ENCODE measurements at regions not wholly inside any gene's neighbourhood (a gene's known extent, or its start where the extent isn't known, plus 50 kb on each side); places are given as distances from the start of the nearest gene placed in this dataset.
"Not testable (repeated sequence)": the region's sequence is repeated elsewhere in the genome, so short reads cannot be mapped to it uniquely, and the experiment has no call there.

DNA sequence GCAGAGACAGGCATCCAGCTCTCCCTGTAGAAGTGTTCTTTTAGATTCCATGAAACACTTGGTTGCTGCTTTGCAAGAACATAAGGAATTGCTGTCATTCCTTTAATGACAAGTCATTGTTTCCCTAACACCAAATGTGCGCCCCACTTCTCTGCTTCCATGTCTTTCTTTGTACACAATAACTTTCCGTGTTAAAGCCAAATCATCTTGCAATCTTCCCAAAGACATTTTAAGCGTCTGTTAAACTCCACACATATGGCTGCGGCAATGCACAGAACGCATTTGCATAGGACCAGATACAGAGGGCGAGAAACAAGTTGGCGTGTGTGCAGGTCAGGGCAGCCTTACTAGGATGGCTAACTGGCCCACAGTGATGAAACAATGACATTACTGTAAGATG, 399.3 kb upstream of the PRKCQ start:
- DNase-seq: no peak

DNA sequence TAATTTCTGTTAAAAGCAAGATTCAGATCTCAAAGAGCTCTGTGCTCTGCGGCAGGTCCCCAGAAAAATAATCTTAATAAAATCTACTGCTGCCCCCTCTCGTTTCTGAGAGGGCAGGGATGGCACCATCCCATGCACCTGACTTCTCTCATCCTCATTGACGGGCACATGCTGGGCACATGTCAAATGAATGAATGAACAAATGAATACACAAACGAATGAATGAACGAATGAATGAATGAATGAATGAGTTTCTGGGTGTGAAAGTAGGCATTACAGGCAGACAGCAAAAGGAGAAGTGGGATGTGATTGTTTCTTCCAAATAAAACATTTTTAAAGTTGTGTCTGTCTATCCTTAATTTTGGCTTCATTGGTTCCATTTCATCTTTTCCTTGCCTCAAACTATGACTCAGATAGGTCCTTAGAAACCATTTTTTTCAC, 398.1 kb upstream of the PRKCQ start:
- DNase-seq: no peak

GRCh38 chr10:6977398-6978186, 397.5 kb upstream of the PRKCQ start:
- no peak for DNase-seq

DNA sequence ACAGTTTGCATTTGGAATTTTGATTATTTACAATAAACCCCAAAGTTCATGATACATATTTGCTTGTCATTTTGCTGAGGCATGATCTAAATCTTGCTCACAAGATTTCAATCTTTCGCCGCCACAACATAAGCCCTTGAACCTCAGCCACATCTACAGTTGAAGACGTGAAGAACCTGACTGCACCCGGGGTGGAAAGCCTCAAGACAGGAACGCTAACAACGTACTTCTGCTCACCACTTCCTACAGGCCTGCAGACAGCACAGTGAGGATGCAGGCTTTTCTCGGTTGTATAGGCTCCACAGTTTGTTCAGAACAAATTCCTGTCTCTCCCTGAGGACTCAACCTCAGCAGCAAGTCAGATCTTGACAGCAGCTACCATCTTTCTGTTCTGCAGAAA, 393.8 kb upstream of the PRKCQ start:
- DNase-seq: no peak

DNA sequence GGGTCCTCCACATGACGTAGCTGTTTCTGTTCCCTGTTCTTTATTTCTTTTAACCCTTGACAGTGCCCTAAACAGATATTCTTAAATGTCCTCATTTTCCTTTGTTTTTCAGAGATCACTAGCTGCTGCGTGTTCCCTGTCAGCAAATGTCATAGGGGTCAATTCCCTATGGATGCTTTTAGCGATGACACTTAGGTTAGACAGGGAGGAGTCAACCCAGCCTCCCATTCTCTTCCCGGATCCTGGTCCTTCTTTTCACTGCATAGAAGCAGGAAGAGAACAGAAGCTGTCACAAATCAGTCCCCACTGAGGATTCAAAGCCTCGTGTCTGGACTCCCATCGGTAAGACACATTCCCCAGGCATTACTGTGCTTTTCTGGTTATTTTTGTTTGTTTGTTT, 392.1 kb upstream of the PRKCQ start:
- DNase-seq: no peak

DNA sequence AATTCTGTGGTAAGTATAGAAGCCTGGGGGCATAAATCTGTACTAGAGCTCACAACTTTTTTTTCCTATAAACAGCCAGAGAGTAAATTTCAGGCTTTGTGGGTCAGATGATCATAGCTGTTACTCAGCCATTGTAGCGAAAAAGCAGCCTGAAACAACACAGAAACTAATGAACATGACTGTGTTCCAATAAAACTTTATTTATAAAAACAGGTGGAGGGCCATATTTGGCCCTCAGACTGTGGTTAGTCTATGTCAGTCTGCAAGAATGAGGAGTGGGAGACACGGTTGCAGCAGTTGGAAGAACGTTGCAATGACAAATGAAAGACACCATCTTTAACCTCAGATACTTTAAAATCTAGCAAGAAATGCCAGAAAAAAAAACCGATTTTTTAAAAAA, 389.6 kb upstream of the PRKCQ start:
- no peak for DNase-seq

GRCh38 chr10:6964543-6964942, 384.5 kb upstream of the PRKCQ start:
- no peak for DNase-seq

DNA sequence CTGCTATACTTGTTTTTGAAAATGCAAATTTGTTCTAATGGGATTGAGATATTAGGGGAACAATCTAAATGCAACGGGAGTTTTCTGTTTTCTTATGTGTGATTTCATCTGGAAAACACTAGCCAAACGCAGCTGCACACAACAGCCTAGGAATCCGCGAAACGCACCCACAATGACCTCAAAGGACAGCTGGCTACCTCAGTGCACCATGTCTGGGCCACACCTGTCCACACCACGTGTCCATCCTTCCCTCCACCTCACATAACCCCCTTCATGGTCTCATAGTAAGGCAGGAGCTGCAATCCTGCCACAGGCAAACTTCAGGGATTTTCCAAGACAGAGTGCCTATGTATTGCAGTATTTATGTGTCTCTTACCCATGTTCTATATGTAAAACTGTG, 382.5 kb upstream of the PRKCQ start:
- no peak for DNase-seq

GRCh38 chr10:6958711-6959110, 378.6 kb upstream of the PRKCQ start:
- no peak for DNase-seq

DNA sequence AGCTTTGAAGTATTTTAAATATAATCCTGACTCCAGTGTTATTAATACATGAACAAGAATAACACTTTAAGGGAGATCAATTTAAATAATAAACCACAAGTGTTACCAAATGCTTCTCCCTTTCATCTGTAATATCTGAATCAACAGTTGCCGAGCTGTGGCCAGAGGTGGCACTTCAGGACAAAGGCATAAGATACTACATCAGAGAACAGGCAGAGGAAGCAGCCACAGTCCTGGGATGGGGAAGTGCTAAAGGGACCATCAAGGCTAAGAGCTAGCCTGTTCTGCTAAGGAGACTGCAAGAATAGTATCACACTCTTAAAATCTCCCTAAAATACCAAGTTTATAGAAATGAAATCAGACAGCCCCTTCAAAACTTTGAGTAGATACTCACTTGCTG, 378.2 kb upstream of the PRKCQ start:
- DNase-seq: no peak

GRCh38 chr10:6957851-6958250, 377.8 kb upstream of the PRKCQ start:
- DNase-seq: no peak

- DNase-seq: no peak
These were observed 376.5 kb upstream of the PRKCQ start for GRCh38 chr10:6956562-6956961.

GRCh38 chr10:6953271-6953801, 373.3 kb upstream of the PRKCQ start:
- DNase-seq: no peak

DNA sequence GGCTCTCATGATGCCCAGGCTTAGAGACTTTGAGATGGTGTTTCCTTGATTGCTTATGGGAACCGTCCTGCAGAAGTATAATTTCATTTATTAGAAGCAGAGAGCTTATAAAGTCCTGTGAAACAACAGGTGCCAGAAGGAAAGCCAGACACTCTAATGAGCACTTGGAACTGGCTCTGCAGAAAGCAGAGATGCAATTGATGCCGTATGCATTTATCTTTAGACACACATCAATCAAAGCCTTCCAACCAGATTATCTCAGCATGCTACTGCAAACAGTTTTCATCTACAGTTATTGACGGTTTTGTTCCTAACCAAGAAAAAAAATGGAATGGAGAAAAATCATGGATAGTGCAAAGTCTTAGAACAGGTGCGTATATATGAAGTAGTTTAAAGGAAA, 371.7 kb upstream of the PRKCQ start:
- DNase-seq: no peak

- no peak for DNase-seq
These were observed 370.1 kb upstream of the PRKCQ start for GRCh38 chr10:6950133-6950532.

DNA sequence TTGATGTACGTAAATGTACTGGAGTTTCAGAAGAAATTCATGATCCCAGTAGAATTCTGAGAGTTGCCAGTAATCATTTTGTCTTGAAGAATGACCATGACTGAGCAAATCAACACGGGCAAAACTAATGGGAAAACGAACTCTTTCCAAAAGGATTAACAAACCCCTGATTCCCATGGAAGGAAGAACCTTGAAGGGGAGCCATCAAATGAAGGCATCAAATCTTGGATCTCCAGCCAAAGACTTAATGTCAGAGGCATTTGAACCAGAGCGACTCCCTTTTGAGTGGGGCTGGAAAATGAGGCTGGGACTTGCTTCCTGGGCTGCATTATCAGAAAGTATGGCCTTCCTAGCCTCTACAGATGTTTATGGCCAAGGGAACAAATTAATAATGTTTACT, 364.4 kb upstream of the PRKCQ start:
- DNase-seq: no peak

DNA sequence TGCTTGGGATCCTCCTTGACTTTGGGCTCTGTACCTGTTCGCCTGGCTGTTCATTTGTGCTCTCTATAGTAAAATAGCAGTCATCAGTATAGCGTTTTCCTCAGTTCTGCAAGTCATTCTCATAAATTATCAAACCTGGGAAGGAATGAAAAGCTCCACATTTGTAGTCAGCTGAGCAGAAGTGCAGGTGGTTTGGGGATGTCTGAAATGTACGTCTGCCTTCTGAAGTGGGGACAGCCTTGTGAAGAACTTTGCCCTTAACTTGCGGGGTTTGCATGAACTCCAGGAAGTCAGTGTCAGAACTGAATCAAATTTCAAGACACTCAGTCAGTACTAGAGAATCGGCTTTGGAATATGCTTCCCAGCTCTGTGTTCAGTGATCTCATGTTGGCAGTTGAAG, 358.3 kb upstream of the PRKCQ start:
- DNase-seq: no peak

DNA sequence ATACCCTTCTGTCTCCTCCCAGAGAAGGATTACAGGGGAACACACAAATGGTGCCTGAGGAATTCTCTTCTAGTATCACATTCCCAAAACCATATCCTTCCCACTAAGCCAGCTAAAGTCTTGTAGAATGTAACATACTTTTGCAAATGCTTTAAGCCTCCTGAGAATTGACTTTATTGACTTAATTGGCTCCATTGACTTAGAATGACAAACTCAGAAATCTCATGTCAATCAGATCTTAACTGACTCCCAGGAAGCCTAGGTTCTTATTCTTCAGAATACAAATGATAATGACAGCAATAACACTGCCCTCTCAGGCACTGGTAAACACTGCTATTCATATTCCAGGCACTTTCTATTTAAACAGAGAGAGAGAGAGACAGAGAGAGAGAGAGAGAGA, 356.9 kb upstream of the PRKCQ start:
- no peak for DNase-seq

DNA sequence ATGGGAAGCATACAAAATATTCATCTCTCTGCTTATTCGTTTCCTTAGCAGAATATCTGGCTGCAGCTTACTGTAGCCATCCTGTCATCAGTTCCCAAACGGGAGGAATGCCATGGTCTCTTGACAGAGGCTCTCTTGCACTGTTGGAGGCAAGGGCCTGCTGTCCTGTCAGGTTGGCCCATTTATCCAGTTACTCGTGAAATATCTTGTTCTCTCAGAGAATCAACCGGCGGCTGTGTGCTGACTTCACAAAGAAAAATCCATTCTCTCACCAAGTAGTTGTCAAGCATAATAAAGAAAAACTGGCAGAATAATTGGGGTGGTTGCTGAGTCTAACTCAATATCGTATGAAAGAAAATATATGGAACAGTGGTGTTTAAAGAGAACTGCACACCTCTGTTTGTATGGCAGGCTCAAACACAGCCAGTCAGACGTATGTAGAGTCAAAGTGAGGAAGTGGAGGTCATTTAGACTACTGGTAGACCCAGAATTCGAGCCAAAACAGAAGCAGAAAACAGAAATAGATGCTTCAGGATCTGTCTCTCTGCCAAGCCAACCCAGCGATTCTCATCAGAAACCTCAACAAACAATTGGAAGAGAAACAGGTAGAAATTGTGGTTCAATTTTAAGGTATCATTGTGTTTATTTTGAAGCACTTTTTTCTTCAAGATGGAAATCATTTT, 349.2 kb upstream of the PRKCQ start:
- no peak for DNase-seq

- no peak for DNase-seq
These were observed 348.5 kb upstream of the PRKCQ start for GRCh38 chr10:6928586-6928985.

DNA sequence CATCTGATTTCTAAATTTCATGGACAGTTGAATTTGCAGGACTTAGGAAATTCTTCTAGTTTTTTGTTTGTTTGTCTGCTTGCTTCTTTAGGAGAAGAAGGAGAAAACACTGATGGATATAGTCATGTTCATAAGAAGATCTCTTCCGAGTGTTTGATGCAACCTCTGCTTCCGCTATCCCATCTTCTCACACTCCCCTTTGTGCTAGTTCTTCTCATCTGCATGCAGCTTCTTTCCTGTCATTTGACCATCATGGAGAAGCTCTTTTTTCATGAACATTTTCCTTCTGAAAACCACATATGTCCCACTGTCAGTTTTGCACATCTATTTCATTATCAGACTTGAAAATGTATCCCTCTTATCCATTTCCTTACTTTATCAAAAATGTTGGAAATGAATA, 346.9 kb upstream of the PRKCQ start:
- no peak for DNase-seq

DNA sequence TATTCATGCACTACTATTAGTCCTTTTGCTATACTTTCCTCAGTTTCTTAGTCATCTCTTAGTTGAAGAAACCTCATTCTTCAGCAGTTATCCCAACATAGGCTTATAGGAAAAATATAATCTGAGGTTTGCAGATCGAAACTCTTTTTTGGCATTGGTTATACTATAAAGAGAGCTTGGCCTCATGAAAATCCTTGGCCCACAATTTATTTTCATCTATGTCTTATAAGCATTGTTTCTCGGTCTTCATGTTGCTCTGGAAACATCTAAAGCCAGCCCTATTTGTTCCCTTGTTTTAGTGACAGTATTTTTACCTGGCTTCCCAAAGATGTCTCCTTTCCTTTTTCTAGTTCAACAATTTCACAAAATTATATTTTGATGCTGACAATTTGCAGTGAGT, 345.1 kb upstream of the PRKCQ start:
- no peak for DNase-seq

GRCh38 chr10:6924166-6924565, 344.1 kb upstream of the PRKCQ start:
- no peak for DNase-seq

DNA sequence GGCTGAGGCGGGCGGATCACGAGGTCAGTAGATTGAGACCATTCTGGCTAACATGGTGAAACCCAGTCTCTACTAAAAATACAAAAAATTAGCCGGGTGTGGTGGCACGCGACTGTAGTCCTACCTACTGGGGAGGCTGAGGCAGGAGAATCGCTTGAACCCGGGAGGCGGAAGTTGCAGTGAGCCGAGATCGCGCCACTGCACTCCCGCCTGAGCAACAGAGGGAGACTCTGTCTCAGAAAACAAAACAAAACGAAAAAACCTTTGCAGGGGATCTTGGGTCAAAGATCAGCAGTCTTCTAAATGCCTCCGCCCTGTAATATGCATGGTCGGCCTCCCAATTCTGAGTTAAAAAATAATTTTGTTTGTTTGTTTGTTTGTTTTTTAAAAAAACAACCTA, 340.9 kb upstream of the PRKCQ start:
- DNase-seq: not testable (repeated sequence)

Data from activated naive CD4-positive, alpha-beta T cell (primary cell).